ENCODE measurements at regions not wholly inside any gene's neighbourhood (a gene's known extent, or its start where the extent isn't known, plus 50 kb on each side); places are given as distances from the start of the nearest gene placed in this dataset.
A peak's percentile ranks its signal among the peaks of the same experiment; 100 is the strongest.

- no peak for DNase-seq (ENCODE audit: low spot score)
Measured at GRCh38 chr9:7298123-7298522, 501.5 kb downstream of the DMAC1 start.

- DNase-seq (ENCODE audit: low spot score): no peak
Measured at GRCh38 chr9:7297521-7297920, 502.1 kb downstream of the DMAC1 start.

- DNase-seq (ENCODE audit: low spot score): no peak
Measured at GRCh38 chr9:7293091-7293490, 506.5 kb downstream of the DMAC1 start.

- DNase-seq (ENCODE audit: low spot score): no peak
Measured at GRCh38 chr9:7289773-7290172, 509.8 kb downstream of the DMAC1 start.

GRCh38 chr9:7287986-7288385 lies 511.6 kb downstream of the DMAC1 start:
- DNase-seq (ENCODE audit: low spot score): no peak

- DNase-seq (ENCODE audit: low spot score): no peak
Measured at GRCh38 chr9:7287065-7287464, 512.5 kb downstream of the DMAC1 start.

- DNase-seq (ENCODE audit: low spot score): no peak
Measured at GRCh38 chr9:7286101-7286500, 513.5 kb downstream of the DMAC1 start.

- DNase-seq (ENCODE audit: low spot score): no peak
Measured at GRCh38 chr9:7285199-7285598, 514.4 kb downstream of the DMAC1 start.

GRCh38 chr9:7284517-7284916 lies 515.1 kb downstream of the DMAC1 start:
- no peak for DNase-seq (ENCODE audit: low spot score)

GRCh38 chr9:7284117-7284516 lies 515.5 kb downstream of the DMAC1 start:
- DNase-seq (ENCODE audit: low spot score): no peak

GRCh38 chr9:7273575-7273974 lies 515.8 kb downstream of the KDM4C start:
- peak; percentile 7 for DNase-seq (ENCODE audit: low spot score)

GRCh38 chr9:7266911-7267595 lies 509.3 kb downstream of the KDM4C start:
- no peak for DNase-seq (ENCODE audit: low spot score)

GRCh38 chr9:7265181-7265580 lies 507.4 kb downstream of the KDM4C start:
- DNase-seq (ENCODE audit: low spot score): no peak

GRCh38 chr9:7259544-7260241 lies 501.9 kb downstream of the KDM4C start:
- DNase-seq (ENCODE audit: low spot score): no peak

GRCh38 chr9:7258688-7259396 lies 501.1 kb downstream of the KDM4C start:
- DNase-seq (ENCODE audit: low spot score): no peak

GRCh38 chr9:7246917-7247522 lies 489.2 kb downstream of the KDM4C start:
- no peak for DNase-seq (ENCODE audit: low spot score)

GRCh38 chr9:7245976-7246580 lies 488.3 kb downstream of the KDM4C start:
- DNase-seq (ENCODE audit: low spot score): no peak

GRCh38 chr9:7243838-7244237 lies 486.1 kb downstream of the KDM4C start:
- no peak for DNase-seq (ENCODE audit: low spot score)

GRCh38 chr9:7242126-7242525 lies 484.4 kb downstream of the KDM4C start:
- DNase-seq (ENCODE audit: low spot score): no peak

GRCh38 chr9:7241694-7242093 lies 483.9 kb downstream of the KDM4C start:
- no peak for DNase-seq (ENCODE audit: low spot score)

GRCh38 chr9:7240569-7241311 lies 483.0 kb downstream of the KDM4C start:
- no peak for DNase-seq (ENCODE audit: low spot score)

- DNase-seq (ENCODE audit: low spot score): no peak
Measured at GRCh38 chr9:7239708-7240107, 481.9 kb downstream of the KDM4C start.
